Gastrocnemius medialis (tissue), 4 donors: ENCODE measurements at regions not wholly inside any gene's neighbourhood (a gene's known extent, or its start where the extent isn't known, plus 50 kb on each side); places are given as distances from the start of the nearest gene placed in this dataset.

Experiments used
- POLR2A ChIP-seq, 2 donors: fragments of 450-650 bp; IDR thresholded peaks; one replicate each; pipeline ENCODE4 v1.6.1; 2017; ENCODE audit warnings: antibody characterized with exemption in 2 of 2, mild to moderate bottlenecking in 2 of 2, moderate library complexity in 2 of 2
- TF ChIP-seq, protein P1 (sequence below), 5 experiments: fragments of 450-650 bp in 3 of 5; fragments of 200-600 bp in 2 of 5; sonication (generic) in 2 of 5; IDR thresholded peaks in 4 of 5; conservative IDR thresholded peaks in 1 of 5; 1 replicate in 4 of 5; 2 replicates in 1 of 5; pipeline ENCODE4 v1.5.1; 2016 to 2019; ENCODE audit warnings: antibody characterized with exemption in 5 of 5, mild to moderate bottlenecking in 3 of 5, moderate library complexity in 3 of 5

GRCh38 chr2:37449761-37450296, 105.4 kb downstream of the QPCT start:
- TF ChIP-seq, protein P1, sequence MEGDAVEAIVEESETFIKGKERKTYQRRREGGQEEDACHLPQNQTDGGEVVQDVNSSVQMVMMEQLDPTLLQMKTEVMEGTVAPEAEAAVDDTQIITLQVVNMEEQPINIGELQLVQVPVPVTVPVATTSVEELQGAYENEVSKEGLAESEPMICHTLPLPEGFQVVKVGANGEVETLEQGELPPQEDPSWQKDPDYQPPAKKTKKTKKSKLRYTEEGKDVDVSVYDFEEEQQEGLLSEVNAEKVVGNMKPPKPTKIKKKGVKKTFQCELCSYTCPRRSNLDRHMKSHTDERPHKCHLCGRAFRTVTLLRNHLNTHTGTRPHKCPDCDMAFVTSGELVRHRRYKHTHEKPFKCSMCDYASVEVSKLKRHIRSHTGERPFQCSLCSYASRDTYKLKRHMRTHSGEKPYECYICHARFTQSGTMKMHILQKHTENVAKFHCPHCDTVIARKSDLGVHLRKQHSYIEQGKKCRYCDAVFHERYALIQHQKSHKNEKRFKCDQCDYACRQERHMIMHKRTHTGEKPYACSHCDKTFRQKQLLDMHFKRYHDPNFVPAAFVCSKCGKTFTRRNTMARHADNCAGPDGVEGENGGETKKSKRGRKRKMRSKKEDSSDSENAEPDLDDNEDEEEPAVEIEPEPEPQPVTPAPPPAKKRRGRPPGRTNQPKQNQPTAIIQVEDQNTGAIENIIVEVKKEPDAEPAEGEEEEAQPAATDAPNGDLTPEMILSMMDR (IDR thresholded peaks at IDR 0.05 in 4 of 5, conservative IDR thresholded peaks at IDR 0.05 in 1 of 5) = no peak
- no peak for TF ChIP-seq POLR2A (IDR thresholded peaks at IDR 0.05)
